B cell (primary cell): ENCODE measurements at regions not wholly inside any gene's neighbourhood (a gene's known extent, or its start where the extent isn't known, plus 50 kb on each side); places are given as distances from the start of the nearest gene placed in this dataset.
"Not testable (repeated sequence)": the region's sequence is repeated elsewhere in the genome, so short reads cannot be mapped to it uniquely, and the experiment has no call there.

ENCODE experiments used
- ATAC-seq: fragments of 200-7000 bp; cut with Tn5 transposase; one replicate; pipeline ENCODE4 v1.10.0; 2021; ENCODE audit warnings: low read depth, mild to moderate bottlenecking, moderate number of reproducible peaks, moderate library complexity
- CTCF ChIA-PET: fragments of 350-600 bp; sonication (Branson Sonifier 250); formaldehyde crosslinking; loops from one replicate; lab custom pipeline; 2021; ENCODE audit warnings: antibody characterized with exemption, inconsistent platforms; lab: Charles Lee
- POLR2A ChIA-PET: fragments of 350-600 bp; sonication (Branson Sonifier 250); formaldehyde crosslinking; loops from one replicate; lab custom pipeline; 2021; ENCODE audit warnings: antibody characterized with exemption; lab: Charles Lee
- DNase-seq: peaks from one replicate; pipeline ENCODE4 v3.0.0; 2013
- H2AFZ ChIP-seq: 2 replicates; pipeline ENCODE4 v1.6.1; 2012; ENCODE audit warnings: mild to moderate bottlenecking, low read depth, low read length; ENCODE audit not compliant: insufficient read depth, poor library complexity, severe bottlenecking
- H3K27ac ChIP-seq, 2 donors: 1 replicate in 1 of 2; 2 replicates in 1 of 2; pipeline ENCODE4 v1.5.1; 2012 to 2013; ENCODE audit warnings: low read length in 2 of 2, mild to moderate bottlenecking in 2 of 2, moderate library complexity in 1 of 2
- H3K27me3 ChIP-seq, 4 experiments: fragments of 200-600 bp in 1 of 4; sonication (generic) in 1 of 4; replicated peaks in 1 of 4; 1 replicate in 2 of 4; 2 replicates in 2 of 4; pipeline versions ENCODE4 v1.6.1 to v1.7.0; 2013 to 2016; ENCODE audit warnings: low read length in 3 of 4, mild to moderate bottlenecking in 2 of 4, mixed read lengths in 1 of 4, moderate library complexity in 1 of 4; ENCODE audit not compliant: insufficient read depth in 4 of 4, control insufficient read depth in 3 of 4; ENCODE audit errors: control extremely low read depth in 1 of 4
- H3K36me3 ChIP-seq, 2 experiments: replicated peaks in 1 of 2; 1 replicate in 1 of 2; 2 replicates in 1 of 2; pipeline versions ENCODE4 v1.6.1 to v1.7.1; 2013; ENCODE audit warnings: low read length in 1 of 2; ENCODE audit not compliant: insufficient read depth in 2 of 2, control insufficient read depth in 1 of 2; ENCODE audit errors: control extremely low read depth in 1 of 2, extremely low read depth in 1 of 2
- H3K4me1 ChIP-seq, 2 donors: fragments of 200-600 bp in 1 of 2; sonication (generic) in 1 of 2; 1 replicate in 1 of 2; 2 replicates in 1 of 2; pipeline versions ENCODE4 v1.5.1 to v1.6.1; 2013 to 2017; ENCODE audit warnings: low read length in 2 of 2; ENCODE audit not compliant: control insufficient read depth in 2 of 2, insufficient read depth in 2 of 2
- H3K4me2 ChIP-seq: replicated peaks from 2 replicates; pipeline ENCODE3; 2012; ENCODE audit warnings: mild to moderate bottlenecking, low read depth, low read length; ENCODE audit not compliant: poor library complexity, severe bottlenecking
- H3K4me3 ChIP-seq, 5 experiments: fragments of 200-600 bp in 1 of 5; sonication (generic) in 1 of 5; 1 replicate in 3 of 5; 2 replicates in 2 of 5; pipeline versions ENCODE4 v1.5.1 to v1.7.0; 2011 to 2016; ENCODE audit warnings: low read length in 4 of 5, mild to moderate bottlenecking in 4 of 5, low read depth in 2 of 5, control low read depth in 1 of 5, moderate library complexity in 1 of 5; ENCODE audit not compliant: insufficient read depth in 1 of 5; ENCODE audit errors: control extremely low read depth in 1 of 5, extremely low read depth in 1 of 5
- H3K79me2 ChIP-seq: fragments of 200-600 bp; sonication (generic); one replicate; pipeline ENCODE4 v1.6.0; 2016; ENCODE audit warnings: low read length; ENCODE audit not compliant: control insufficient read depth, insufficient read depth
- H3K9ac ChIP-seq: fragments of 200-600 bp; sonication (generic); 2 replicates; pipeline ENCODE4 v1.6.1; 2017; ENCODE audit warnings: mild to moderate bottlenecking, low read length, moderate library complexity
- H3K9me3 ChIP-seq, 3 donors: one replicate each; pipeline versions ENCODE4 v1.6.1 to v1.7.1; 2013; ENCODE audit warnings: low read length in 2 of 3; ENCODE audit not compliant: control insufficient read depth in 2 of 3, insufficient read depth in 1 of 3; ENCODE audit errors: control extremely low read depth in 1 of 3
- H4K20me1 ChIP-seq: 2 replicates; pipeline ENCODE4 v1.6.0; 2012; ENCODE audit warnings: mild to moderate bottlenecking, low read length; ENCODE audit not compliant: insufficient read depth, control insufficient read depth, poor library complexity, severe bottlenecking
- H3K27ac Mint-ChIP-seq: one replicate; pipeline ENCODE4 v1.8.0; 2021; ENCODE audit warnings: mixed read lengths
- H3K27me3 Mint-ChIP-seq: one replicate; pipeline ENCODE4 v1.8.0; 2021; ENCODE audit warnings: mixed read lengths
- H3K4me1 Mint-ChIP-seq: one replicate; pipeline ENCODE4 v1.8.0; 2021; ENCODE audit warnings: mixed read lengths
- H3K4me3 Mint-ChIP-seq: one replicate; pipeline ENCODE4 v1.8.0; 2021; ENCODE audit warnings: mixed read lengths
- H3K9me3 Mint-ChIP-seq: one replicate; pipeline ENCODE4 v1.8.0; 2022; ENCODE audit warnings: mixed read lengths; ENCODE audit not compliant: insufficient read depth
- WGBS: methylation state at CpG from one replicate; pipeline ENCODE4 v1.1.5; 2013; ENCODE audit warnings: missing lambda C conversion rate; ENCODE audit not compliant: insufficient coverage; 5-methylcytosine and 5-hydroxymethylcytosine counted together
- intact Hi-C: fragments of 100-400 bp; cut with micrococcal nuclease; formaldehyde crosslinking; loops from one replicate; pipeline ENCODE4 v1.10.0; 2022

DNA sequence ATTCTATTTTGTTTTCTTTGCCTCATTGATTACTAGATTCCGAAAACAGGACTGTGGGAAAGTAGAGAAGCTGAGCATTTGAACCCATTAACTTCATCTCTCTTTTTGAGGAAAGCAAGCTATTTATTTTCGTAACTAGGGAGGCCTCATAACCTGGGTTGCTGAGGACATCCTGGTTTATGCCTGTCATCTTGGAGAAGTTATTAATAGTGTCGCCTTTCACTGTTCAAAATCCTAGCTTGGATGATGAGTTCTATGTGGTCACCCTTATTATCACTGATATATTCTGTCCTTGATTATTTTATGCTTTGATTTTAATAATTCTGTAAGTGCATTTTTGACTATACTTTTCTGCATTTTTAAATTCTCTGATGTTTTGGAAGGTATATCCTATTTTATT lies 89.3 kb upstream of the GOLGA6L4 start:
- H3K9me3 Mint-ChIP-seq, H4K20me1 ChIP-seq, H3K27ac Mint-ChIP-seq, ATAC-seq, H3K4me3 Mint-ChIP-seq, H3K27ac ChIP-seq, H2AFZ ChIP-seq, H3K4me2 ChIP-seq, H3K4me1 ChIP-seq, H3K9ac ChIP-seq, H3K4me1 Mint-ChIP-seq, H3K9me3 ChIP-seq, H3K27me3 ChIP-seq, H3K4me3 ChIP-seq, CTCF ChIA-PET, POLR2A ChIA-PET, H3K79me2 ChIP-seq, DNase-seq, intact Hi-C loops, H3K36me3 ChIP-seq: not testable (repeated sequence)
- WGBS: no CpG with 5 or more reads among the region's 3 CpGs
- H3K27me3 Mint-ChIP-seq: peaks cover 23% of the 10 kb centered on the region

DNA sequence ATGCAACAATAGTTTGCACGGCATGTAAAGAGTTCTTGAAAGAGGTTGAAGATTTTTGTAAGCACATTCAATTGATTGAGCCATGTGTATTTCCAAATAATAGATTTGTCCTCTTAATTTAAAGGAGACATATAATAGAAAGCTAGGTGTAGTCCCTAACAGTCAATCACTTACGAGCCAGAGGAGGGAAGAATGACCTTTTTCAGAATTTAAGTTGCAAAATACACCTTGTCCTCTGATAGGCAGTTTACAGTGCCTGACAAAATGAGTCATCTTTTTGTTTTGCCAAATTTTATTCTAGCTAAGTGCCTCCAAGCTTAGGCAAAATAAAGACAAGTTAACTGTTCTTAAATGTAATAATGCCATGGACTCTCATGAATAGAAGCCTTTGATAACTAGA lies 88.3 kb upstream of the GOLGA6L4 start:
- DNase-seq, POLR2A ChIA-PET, H3K9me3 ChIP-seq, H3K79me2 ChIP-seq, ATAC-seq, H3K4me3 Mint-ChIP-seq, H3K9me3 Mint-ChIP-seq, intact Hi-C loops, H3K9ac ChIP-seq, CTCF ChIA-PET, H3K36me3 ChIP-seq, H2AFZ ChIP-seq, H3K4me1 Mint-ChIP-seq, H3K27ac ChIP-seq, H4K20me1 ChIP-seq, H3K4me1 ChIP-seq, H3K27ac Mint-ChIP-seq, H3K27me3 ChIP-seq, H3K4me3 ChIP-seq, H3K4me2 ChIP-seq: not testable (repeated sequence)
- H3K27me3 Mint-ChIP-seq: peaks cover 19% of the 10 kb centered on the region
- WGBS: no CpG with 5 or more reads among the region's 2 CpGs
